GM21619 (cell line): ENCODE measurements at regions not wholly inside any gene's neighbourhood (a gene's known extent, or its start where the extent isn't known, plus 50 kb on each side); places are given as distances from the start of the nearest gene placed in this dataset.

ENCODE experiments used
- ATAC-seq: cut with Tn5 transposase; IDR thresholded peaks from one replicate; pipeline ENCODE4 v1.9.1; 2021; ENCODE audit not compliant: unreplicated experiment

DNA sequence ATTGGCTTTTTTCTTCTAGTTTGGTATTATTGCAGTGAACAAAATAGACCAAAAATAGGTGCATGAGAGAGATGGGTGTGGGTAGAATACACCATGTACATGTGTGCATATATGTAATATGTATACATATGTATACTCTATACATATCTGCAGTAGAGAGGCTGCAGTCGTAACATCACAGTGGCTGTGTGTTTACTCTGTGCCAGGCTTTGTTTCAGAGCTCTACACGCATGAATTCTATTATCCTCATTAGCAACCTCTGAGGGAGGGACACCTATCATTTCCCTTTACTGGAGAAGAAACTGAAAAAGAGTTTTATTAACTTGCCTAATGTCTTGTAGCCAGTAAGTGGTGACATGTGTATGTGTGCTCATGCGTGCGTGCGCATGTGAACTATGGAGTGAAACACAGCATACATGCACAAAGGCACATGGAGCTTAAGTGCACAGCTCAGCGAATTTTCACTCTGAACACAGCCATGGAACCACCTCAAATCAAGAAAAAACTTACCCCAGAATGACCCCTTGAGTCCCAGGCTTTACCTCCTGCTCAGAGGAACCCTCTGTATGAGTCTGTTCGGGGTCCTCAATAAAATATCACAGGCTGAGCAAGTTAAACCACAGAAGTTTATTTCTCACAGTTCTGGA lies 452.5 kb downstream of the CDH26 start:
- ATAC-seq = no peak

DNA sequence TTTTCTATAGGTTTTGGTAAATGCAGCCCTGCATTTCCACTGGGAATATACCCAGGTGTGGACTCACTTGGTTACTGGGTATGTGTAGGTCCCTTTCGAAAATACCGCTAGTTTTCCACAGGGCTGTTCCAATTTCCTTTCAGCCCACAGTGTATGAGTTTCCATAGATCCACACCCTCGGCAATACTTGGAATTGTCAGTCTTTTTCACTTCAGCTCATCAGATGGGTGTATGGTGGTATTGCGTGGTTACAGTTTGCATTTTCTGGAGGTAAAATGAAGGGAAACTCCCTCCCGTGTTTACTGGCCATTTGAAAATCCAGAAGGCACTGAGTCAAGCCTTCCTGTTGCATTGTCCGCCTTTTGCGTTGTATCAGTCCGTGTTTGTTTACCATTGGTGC lies 453.6 kb downstream of the CDH26 start:
- ATAC-seq = no peak

DNA sequence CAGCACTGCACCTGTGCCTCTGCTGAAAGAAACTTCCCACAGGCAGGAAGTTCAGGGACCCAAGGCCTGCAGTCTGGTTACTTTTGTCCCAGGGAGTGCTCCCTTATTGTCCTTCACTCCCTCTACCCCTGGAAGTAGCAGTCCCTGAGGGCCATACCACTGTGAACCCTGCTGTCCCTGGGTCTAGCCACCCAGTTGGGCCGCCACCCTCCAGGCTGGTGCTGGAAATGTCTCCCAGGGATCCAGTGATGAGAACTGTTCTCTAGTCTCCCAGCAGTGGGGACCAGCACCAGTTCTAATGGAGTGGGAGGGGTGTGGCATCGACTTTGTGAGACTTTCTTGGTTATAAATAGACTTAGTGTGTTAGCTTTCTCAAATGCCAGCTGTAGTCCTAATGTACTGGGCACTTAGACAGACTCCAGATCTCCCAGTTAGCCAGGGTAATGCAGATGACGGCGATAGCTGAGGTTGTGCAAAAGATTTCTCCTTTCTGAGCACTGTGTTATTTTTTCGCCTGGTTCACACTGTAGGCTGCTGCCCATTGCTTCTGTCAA lies 462.5 kb downstream of the CDH26 start:
- ATAC-seq = no peak

DNA sequence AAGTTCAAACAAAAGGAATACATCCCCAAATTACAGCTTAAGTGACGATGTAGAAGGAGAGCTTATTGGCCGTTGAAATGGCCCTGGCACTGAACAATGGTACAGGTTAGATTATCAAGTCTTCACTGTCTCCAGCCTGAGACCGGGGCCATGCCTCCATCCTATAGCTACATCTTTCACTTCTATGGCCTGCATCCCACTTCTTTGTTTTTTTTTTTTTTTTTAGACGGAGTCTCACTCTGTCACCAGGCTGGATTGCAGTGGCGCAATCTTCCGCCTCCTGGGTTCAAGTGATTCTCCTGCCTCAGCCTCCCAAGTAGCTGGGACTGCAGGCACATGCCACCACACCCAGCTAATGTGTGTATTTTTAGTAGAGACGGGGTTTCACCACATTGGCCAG lies 464.6 kb downstream of the CDH26 start:
- ATAC-seq = no peak

DNA sequence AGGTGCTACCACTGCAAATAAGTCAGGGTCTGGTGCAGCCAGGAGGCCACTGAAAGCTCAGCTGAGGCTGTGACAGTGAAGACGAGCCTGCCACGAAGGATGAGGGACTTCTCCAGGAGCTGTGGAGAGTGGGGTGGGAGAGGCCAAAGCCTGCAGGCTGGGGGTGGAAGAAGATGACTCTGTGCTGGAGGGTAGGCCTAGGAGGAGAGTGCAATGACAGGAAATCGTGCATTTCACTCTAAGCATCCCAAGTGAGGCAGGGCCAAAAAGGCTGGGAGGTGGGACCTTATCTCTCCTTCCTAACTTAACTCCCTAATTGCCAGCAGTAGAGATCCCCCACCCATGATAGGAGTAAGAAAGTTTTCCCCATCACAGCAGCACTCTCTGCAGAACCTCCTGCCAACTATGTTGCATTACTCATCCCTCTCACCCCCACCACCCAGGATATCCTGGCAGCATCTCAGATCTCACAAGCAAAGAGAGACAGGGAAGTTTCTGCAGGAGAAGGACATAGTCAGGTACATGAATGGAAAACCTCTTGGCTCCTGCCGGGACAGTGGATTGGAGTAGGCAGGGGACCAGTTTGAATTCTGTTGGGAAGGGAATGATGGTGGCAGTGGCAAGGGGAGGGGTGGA lies 466.2 kb downstream of the CDH26 start:
- no peak for ATAC-seq

DNA sequence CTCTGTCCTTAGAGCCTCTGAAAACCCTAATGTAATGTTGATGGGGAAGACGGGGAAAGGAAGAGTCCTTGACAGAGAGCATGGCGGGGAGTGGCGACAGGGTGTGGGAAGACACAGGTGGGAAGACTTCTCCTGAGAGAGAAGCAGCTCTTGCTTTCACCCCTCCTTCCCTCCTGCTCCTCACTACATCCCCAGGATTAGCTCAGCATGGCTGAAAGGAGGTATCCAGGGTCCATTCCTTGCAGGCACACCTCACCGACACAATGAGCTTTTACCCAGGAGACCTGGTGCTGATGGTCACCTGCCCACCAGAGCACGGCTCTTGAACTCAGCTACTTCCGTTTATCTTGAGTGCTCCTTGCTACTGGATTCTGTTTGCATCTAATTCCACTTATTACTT lies 469.3 kb downstream of the CDH26 start:
- ATAC-seq = no peak

DNA sequence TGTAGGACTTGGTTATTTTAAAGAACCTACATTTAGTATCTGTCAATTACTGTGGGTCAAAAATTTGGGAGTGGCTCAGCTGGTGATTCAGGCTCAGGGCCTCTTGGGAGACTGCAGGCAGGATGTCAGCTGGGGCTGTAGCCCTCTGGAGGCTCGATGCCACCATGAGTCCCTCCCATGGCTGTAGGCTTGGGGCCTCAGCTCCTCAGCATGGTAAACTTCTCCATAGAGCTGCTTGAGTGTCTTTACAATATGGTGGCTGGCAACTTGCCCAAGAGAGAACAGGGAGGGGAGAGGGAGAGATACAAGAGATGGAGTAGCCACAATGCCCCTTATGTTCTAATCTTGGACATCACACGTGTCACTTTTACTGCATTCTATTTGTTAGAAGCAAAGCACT lies 470.4 kb downstream of the CDH26 start:
- no peak for ATAC-seq

DNA sequence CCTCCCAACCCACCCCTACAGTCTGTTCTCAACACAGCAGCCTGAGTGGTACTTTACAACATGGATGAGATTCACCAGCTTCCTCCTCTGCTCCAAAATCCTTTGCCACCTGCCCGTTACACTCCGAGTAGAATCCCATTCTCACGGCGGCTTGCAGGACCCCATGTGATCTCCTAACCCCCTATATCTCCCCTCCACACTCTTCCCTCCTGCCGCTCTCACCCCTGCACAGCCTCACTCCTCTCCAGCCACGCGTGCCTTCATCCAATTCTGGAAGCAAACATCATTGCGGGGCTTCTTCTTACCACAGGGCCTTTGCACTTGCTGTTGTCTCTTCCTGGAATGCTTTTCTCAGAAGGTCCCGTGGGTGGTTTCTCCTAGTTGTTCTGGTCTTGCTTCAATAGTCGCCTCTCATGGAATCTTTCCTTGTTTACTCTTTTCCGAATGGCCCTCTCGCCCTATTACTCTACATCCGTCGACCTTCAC lies 472.3 kb downstream of the CDH26 start:
- ATAC-seq = no peak

DNA sequence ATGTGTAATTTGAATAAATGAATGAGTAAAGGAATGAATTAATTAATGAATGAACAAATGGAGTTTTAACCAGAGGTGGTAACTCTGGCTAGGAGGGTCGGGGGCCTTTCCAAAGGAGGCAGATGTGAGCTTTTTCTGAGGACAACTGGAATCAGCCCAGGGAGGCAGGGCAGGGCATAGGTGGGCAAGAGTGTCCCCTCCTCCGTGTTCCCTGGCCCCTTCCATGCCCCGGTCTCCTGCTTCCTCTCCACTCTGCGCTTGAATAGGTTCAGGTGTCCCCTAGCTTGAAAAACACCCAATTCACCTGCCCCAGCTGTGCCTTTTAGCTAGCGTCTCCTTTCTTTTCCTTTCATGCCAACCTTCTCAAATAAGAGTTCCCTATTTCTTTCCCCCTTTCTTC lies 473.1 kb downstream of the CDH26 start:
- no peak for ATAC-seq

DNA sequence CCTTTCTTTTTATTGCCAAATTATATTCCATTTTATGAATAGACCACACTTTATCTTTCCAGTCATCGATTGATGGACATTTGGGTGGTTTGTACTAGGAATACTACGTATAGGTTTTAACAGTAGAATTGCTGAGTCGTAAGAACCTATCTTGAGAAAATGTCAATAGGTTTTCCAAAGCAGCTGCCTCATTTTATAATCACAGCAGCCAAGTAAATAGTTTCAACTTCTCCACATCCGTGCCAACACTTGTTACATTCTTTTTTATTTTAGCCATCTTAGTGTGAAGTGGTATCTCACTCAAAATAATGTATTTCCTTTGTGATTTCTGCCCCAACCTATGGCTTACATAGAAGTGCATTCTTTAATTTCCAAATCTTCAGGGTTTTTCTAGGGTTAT lies 479.2 kb downstream of the CDH26 start:
- ATAC-seq = no peak

DNA sequence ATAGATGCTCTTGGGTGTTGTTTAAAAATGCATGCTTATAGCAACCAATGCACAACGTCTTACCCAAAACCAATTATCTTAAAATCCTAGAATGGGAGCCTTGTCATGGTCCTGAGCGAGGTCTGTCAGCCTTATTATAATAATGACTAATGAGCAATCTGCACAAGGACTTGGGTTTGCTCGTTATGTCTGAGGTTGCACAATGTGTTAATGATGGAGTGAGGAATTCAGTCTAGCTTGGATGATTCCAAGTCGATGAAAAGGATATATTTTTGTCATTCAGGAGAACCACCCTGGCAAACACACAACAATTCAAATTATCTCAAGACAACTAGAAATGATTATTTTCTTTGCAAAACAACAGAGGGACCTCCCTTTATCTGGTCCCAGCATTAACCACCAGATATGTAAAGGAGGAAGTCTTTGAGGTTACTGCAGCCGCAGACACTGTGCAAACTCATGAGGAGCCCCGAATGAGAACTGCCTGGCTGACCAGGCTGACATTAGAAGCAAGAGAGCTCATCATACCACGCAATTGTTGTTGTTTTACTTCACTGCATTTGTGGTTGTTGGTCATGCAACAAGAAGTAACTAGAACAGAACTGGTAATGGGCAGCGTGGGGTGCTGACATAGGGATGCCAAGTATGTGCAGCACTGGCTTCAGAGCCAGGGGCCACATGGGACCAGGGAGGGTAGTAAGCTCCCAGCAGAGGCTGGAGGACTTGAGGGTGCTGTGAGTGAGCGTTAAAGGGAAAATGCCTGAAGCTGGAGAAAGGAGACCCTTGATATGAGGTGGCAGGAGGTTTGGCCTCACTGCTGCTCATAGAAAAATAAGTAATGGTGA lies 488.3 kb downstream of the CDH26 start:
- ATAC-seq = no peak

DNA sequence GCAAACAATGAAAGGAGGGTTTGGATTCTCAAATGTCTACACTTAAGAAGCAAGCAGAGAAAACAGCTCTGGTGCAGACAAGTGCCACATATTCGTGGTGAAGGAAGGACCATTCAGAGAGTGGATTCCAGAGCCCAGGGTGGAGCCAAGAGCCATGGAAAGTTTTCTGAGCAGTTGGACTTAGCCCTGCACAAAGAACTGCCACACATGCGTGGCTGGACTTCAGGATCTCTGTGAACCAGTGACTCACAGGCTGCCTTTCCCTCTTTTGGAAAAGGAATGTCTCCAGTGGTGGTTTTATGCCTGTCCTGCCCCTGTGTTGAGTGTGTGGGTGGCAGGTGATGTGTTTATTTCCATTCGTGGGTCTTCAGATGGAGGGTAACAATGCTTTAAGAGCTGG lies 489.5 kb downstream of the CDH26 start:
- no peak for ATAC-seq

DNA sequence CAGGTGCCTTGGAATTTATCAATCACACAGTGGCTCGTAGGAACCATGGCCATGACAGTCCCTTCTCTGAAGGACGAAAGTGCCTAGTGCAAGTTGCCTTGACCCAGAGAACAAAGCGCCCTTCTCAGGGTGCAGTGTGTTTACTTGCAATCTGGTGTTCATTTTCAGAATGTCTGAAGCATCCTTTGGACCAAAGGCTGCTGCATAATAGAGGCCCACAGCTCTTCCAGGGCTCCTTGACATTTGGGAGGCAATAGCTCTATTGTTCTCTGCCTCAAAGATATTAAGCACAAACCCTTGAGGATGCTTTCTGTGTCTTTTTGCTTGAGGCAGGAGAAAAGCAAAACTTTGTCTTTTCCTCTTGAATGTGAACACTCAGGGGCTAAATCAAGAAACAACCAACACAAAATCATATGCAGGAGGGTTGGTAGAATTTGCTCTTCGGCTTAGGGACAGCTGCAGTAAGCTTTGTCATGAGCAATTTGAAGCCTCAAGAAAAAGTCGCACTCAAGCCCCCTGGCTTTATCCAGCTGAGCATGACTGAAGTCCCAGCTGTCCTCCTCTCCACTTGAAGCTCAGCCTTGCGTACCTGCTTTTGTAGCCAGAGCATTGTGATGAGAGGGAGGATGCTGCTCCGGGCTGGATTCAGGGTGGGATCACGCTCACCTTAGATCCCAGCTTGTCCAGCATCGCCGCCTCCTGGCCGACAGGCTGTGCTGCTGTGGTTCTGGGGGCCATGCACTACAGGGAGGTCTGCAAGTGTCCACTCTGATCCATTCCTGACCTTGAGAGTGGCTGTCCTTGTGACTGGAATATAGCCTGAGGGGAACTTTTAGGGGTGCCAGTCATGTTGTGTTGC lies 495.4 kb downstream of the CDH26 start:
- no peak for ATAC-seq

DNA sequence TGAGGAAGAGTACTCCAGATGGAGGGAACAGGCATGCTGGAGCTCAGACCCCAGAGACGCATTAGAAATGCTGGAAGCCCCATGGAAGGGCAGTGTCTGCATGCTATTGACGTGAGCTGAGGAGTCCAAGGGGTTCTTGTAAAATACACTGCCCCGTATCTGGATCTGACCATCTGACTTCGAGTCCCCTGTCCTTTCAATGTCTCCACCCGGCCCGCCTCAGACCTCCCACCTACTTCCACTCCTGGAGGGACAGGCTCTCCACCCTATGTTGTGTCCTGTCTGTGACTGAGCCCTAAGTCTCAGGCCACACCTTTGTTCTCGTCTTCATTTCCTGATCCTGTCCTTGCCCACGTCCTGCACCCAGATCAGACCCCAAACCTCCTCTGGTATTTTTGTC lies 496.3 kb downstream of the CDH26 start:
- no peak for ATAC-seq

DNA sequence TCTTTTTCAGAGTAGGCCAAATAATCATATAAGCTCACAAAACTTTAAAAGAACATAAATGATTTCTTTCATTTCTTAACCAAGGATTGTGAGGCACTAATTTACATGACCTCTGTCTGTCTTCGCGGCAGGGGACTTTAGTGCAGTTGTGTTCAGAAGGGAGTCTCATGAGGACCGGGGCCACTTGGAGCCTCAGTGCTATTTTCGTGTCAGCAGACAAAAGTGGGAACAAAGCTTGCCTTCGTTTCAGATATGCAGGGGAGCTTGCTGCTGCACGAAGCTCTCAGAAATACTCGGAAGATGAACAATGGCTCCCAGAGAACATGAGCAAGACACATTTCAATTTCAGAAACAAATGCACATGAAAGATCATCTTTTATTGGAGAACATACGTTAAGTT lies 497.0 kb downstream of the CDH26 start:
- ATAC-seq = no peak

DNA sequence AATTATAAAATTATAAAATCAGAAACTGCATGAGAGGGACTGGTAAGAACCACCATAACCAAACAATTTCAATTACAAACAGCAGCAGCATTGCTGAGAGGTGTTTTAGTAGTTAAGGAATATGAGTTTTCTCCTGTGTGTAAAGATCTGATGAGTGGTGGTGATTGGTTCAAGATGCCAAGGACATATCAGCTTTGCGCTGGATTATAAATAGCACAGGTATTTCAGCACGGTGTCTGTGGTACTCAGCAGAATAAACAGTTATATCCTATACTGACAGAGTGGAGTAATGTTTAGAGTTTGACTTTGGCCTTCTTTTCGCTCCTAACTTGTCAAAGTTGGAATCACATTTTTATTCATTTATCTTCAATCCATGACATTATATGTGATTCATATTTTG lies 501.0 kb downstream of the CDH26 start:
- ATAC-seq = no peak

DNA sequence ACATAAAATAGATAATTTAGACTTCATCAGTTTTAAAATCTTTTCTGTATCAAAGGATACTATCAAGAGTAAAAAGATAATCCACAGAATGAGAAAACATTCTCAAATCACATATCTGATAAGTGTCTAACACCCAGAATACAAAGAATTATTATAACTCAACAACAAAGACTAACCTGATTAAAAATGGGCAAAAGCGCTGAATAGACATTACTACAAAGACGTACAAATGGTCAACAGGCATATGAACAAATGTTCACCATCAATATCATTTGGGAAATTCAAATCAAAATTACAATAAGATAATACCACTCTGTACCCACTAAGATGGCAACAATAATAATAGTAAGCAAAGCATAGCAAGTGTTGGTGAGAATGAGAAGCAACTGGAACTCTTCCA lies 503.8 kb downstream of the CDH26 start:
- no peak for ATAC-seq

DNA sequence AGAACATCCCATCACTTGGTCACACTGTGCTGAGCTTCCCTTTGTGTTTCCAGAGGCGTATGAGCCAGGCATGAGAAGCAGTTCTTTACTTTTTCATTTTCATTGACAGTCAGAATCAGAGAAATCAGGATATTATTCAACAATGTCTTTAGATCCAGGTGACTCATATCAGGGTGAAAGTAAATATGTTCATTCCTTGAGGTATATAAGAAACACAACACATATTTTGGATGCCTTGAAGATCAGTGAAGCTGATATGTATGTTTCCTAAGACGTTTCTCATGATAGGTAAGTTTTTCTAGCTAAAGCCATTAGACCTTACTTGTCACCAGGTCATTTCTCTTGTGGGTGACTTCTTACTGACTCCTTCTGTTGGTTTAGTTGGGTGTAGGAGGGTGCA lies 505.6 kb downstream of the CDH26 start:
- no peak for ATAC-seq

DNA sequence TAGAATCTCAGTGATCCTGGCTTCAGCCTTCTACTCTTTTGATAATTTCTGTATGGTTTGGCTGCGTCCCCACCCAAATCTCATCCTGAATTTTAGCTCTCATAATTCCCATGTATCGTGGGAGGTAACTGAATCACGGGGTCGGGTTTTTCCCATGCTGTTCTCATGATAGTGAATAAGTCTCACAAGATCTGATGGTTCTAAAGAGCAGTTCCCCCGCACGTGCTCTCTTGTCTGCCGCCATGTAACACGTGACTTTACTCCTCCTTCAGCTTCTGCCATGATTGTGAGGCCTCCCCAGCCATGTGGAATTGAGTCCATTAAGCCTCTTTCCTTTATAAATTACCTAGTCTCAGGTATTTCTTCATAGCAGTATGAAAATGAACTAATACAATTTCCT lies 507.2 kb downstream of the CDH26 start:
- ATAC-seq = no peak

DNA sequence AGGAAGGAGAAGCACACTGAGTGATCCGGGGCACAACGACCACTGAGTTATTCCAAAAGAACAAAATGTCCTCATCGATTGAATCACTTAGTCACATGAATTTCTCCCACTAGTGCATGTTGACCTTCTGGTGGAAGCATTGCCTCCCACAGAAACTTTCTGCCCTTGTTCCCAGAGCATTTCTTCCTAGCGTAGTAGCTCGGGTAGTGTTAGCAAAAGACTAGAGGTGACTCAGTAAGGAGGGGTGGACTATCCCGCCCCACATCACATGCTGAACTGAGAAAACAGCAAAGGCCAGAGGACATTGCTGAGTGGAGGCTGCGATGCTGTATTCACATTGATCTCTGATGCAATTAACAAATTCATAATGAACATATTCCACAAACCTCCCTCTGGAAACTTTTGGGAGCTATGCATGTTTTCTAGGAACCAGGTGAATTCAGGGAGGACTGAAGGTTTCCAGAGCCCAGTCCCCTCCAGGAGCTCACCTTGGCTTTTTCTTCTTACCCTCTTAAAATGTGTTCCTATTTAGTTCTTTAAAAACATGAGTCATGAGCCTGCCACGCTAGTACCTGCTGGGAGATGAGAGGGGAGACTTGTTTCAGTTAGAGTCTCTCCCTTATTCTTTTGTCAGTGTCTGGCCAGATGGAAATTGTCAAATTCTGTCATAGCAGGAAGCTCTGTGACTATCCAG lies 507.9 kb downstream of the CDH26 start:
- ATAC-seq = no peak
